GM23248 (cell line): ENCODE measurements at regions not wholly inside any gene's neighbourhood (a gene's known extent, or its start where the extent isn't known, plus 50 kb on each side); places are given as distances from the start of the nearest gene placed in this dataset.

ENCODE experiments used
- DNase-seq: peaks from one replicate; pipeline ENCODE4 v3.0.0-alpha.2; 2015
- H2AFZ ChIP-seq: fragments of 200-600 bp; sonication (generic); 2 replicates; pipeline ENCODE4 v1.6.1; 2016; ENCODE audit warnings: antibody characterized with exemption
- H3F3A ChIP-seq: fragments of 200-600 bp; sonication (generic); 2 replicates; pipeline ENCODE4 v1.6.1; 2016; ENCODE audit warnings: mild to moderate bottlenecking, antibody characterized with exemption, mixed run types; ENCODE audit not compliant: insufficient read depth
- H3K27ac ChIP-seq: fragments of 200-600 bp; sonication (generic); 2 replicates; pipeline ENCODE4 v1.5.1; 2016; ENCODE audit warnings: mild to moderate bottlenecking
- H3K27me3 ChIP-seq: fragments of 200-600 bp; sonication (generic); replicated peaks from 2 replicates; pipeline ENCODE4 v1.6.1; 2016; ENCODE audit warnings: mild to moderate bottlenecking; ENCODE audit not compliant: insufficient read depth
- H3K36me3 ChIP-seq: fragments of 200-600 bp; sonication (generic); 2 replicates; pipeline ENCODE4 v1.6.1; 2016; ENCODE audit warnings: low read depth, mild to moderate bottlenecking
- H3K4me1 ChIP-seq: fragments of 200-600 bp; sonication (generic); 2 replicates; pipeline ENCODE4 v1.6.1; 2016; ENCODE audit warnings: mild to moderate bottlenecking; ENCODE audit not compliant: insufficient read depth
- H3K4me2 ChIP-seq: fragments of 200-600 bp; sonication (generic); one replicate; pipeline ENCODE4 v1.6.1; 2016; ENCODE audit warnings: mild to moderate bottlenecking; ENCODE audit not compliant: unreplicated experiment
- H3K4me3 ChIP-seq: fragments of 200-600 bp; sonication (generic); 2 replicates; pipeline ENCODE4 v1.5.1; 2016; ENCODE audit warnings: mild to moderate bottlenecking
- H3K79me2 ChIP-seq: fragments of 200-600 bp; sonication (generic); 2 replicates; pipeline ENCODE4 v1.6.1; 2016; ENCODE audit warnings: mild to moderate bottlenecking; ENCODE audit not compliant: insufficient read depth
- H3K9ac ChIP-seq: fragments of 200-600 bp; sonication (generic); 2 replicates; pipeline ENCODE4 v1.6.1; 2016; ENCODE audit warnings: mild to moderate bottlenecking
- H3K9me2 ChIP-seq: fragments of 200-600 bp; sonication (generic); 2 replicates; pipeline ENCODE4 v1.6.1; 2016; ENCODE audit warnings: mixed run types, mild to moderate bottlenecking, moderate library complexity; ENCODE audit not compliant: insufficient read depth
- H3K9me3 ChIP-seq: fragments of 200-600 bp; sonication (generic); one replicate; pipeline ENCODE4 v1.6.1; 2017; ENCODE audit warnings: low read depth
- H4K20me1 ChIP-seq: fragments of 200-600 bp; sonication (generic); 2 replicates; pipeline ENCODE4 v1.6.0; 2016; ENCODE audit not compliant: insufficient read depth
- EZH2 ChIP-seq: fragments of 200-600 bp; sonication (generic); IDR thresholded peaks from 2 replicates; pipeline ENCODE4 v1.6.1; 2018; ENCODE audit warnings: antibody characterized with exemption, mild to moderate bottlenecking; ENCODE audit not compliant: insufficient read depth, poor library complexity, severe bottlenecking
- EZH2phosphoT487 ChIP-seq: fragments of 200-600 bp; sonication (generic); IDR thresholded peaks from 2 replicates; pipeline ENCODE4 v1.6.1; 2018; ENCODE audit warnings: antibody characterized with exemption, moderate library complexity, mild to moderate bottlenecking, low read depth; ENCODE audit not compliant: insufficient read depth
- WGBS, 2 experiments: methylation state at CpG; one replicate each; pipeline ENCODE4 v1.1.6; 2015 to 2017; ENCODE audit warnings: low lambda C conversion rate in 2 of 2, low coverage in 1 of 2; ENCODE audit errors: missing lambda C conversion rate in 2 of 2; 5-methylcytosine and 5-hydroxymethylcytosine counted together
- in situ Hi-C: fragments of 300-500 bp; cut with MboI; formaldehyde crosslinking; loops from 2 replicates; pipeline ENCODE4 v1.15.0; 2020

DNA sequence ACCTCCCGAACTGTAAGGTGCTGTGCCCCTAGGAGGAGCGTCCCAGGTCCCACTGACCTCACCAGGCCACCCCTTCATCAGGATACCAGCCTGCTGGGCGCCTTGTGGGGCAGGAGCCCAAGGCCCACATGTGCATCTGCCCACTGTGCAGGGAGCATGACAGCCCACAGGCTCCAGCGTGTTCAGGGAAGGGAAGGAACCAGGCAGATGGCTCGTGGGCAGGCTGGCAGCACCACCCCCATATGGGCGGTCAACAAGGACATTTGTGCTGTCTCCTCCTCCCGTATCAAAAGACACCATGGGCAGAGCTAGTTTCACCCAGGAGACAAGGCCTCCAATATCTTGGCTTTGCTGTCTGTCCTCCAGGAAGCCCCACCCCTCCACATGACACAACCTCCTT lies 85.5 kb upstream of the PPP1R26 start:
- no peak for DNase-seq
- Histone ChIP-seq H3K4me1 (no peaks in the 10 kb centered on the region), H3K4me3 (no peak overlapping the region), H3K27me3 (peaks cover 6% of the 10 kb centered on the region; the same call in 1 of the 2 replicates), H3K27ac (no peak overlapping the region), H2AFZ (no peak overlapping the region), H3F3A (no peaks in the 10 kb centered on the region), H4K20me1 (no peaks in the 10 kb centered on the region), H3K9me2 (no peaks in the 10 kb centered on the region), H3K9ac (no peak overlapping the region), H3K9me3 (no peaks in the 10 kb centered on the region), H3K4me2 (no peak overlapping the region), H3K79me2 (no peaks in the 10 kb centered on the region), H3K36me3 (no peaks in the 10 kb centered on the region)
- 13 to 16% methylated on average over 7 of the region's 7 CpGs for WGBS, 2 experiments
- TF ChIP-seq EZH2 (no peak), EZH2phosphoT487 (no peak)
- in situ Hi-C loops: no loop called here

DNA sequence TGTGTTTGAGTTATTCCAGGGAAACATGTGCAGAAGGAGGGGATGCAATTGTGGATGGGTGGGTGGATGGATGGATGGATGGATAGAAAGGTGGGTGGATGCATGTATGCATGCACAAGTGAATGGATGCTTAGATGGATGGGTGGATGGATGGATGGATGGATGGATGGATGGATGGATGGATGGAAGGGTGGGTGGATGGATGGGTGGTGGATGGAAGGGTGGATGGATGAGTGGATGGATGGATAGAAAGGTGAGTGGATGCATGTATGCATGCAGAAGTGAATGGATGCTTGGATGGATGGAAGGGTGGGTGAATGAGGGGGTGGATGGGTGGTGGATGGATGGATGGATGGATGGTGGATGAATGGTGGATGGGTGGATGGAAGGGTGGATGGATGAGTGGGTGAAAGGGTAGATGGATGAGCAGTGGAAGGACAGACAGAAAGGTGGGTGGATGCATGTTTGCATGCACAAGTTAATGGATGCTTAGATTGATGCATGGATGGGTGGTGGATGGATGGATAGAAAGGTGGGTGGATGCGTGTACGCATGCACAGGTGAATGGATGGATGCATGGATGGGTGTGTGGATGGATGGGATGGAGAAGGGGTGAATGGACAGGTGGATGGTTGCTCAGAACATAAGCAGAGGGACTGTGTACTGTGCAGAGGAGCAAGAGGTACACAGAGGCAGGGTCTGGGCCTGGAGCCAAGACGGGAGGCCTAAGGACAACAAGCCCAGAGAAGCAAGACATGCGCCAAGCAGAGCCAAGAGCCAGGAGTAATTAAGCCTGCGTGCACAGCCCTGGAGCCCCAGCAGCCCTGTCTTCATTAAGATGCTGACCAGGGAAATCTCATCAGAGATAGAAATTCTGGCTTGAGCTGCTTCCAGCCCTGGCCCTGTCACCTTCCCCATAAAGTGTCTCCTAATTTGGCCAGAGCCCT lies 84.6 kb upstream of the PPP1R26 start:
- in situ Hi-C loops: no loop called here
- Histone ChIP-seq H3K9me3 (no peaks in the 10 kb centered on the region), H3K9me2 (no peaks in the 10 kb centered on the region), H3K4me1 (no peaks in the 10 kb centered on the region), H3K4me2 (no peak overlapping the region), H3K9ac (no peak overlapping the region), H3F3A (no peaks in the 10 kb centered on the region), H3K79me2 (no peaks in the 10 kb centered on the region), H3K4me3 (no peak overlapping the region), H3K27me3 (peaks cover 6% of the 10 kb centered on the region; the same call in 1 of the 2 replicates), H3K36me3 (no peaks in the 10 kb centered on the region), H4K20me1 (no peaks in the 10 kb centered on the region), H2AFZ (no peak overlapping the region), H3K27ac (no peak overlapping the region)
- no peak for TF ChIP-seq EZH2
- TF ChIP-seq EZH2phosphoT487: no peak
- no peak for DNase-seq
- WGBS, 2 experiments: 38 to 48% methylated on average over 5 of the region's 5 CpGs

DNA sequence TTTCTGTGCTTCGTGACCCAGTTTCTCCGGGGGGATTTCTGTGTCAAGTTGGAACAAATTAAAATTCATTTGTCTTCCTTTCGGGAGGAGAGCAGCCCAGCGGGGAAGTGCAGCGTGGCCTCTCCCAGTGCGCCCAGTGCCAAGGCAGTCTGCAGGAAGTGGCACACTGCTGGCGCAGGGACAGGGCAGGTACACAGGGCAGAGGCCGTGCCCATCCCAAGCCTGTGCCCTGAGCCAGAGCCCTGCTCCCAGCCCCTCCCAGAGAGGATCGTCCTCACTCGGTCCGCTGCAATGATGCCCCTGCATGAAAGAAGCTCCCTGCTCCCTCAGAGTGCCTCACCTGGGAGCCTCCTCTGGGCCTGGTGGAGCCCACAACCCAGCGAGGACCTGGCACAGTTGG lies 82.4 kb upstream of the PPP1R26 start:
- in situ Hi-C loops: no loop called here

DNA sequence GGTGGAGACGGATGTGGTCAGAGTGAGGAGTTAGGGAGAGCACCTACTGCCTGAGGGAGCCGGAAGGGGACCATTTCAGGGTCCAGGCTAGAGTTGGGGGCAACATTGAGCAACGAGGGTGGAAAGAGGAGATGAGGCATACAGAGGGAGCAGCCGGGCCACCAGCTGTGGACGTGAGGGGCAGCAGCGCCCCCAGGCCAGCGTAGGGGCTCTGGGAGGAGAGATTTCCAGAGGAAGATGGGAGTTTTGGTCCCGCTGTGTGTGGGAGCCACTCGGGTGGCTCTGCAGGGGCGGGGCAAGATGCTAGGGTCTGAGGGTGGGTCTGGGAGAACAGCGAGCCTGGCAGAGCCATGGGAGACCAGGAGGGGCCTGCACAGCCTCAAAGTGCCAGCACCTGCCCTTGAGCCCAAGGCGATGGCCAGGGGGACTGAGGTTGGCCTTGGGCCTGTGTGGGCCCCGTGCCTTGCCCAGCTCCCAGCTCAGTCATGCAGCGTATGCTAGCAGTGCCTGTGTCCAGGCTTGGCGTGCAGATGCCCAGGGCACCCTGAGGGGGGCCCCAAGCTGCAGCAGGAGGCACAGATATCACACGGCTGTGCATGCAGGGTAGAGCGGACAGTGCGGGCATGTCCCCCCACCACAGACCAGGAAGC lies 80.5 kb upstream of the PPP1R26 start:
- in situ Hi-C loops: no loop called here
- no peaks in the 10 kb centered on the region for H3K79me2 ChIP-seq
- DNase-seq: no peak
- H3K36me3 ChIP-seq: no peaks in the 10 kb centered on the region
- H3K9me2 ChIP-seq: no peaks in the 10 kb centered on the region
- H3K4me2 ChIP-seq: no peak overlapping the region
- TF ChIP-seq EZH2: no peak
- no peak for TF ChIP-seq EZH2phosphoT487
- 0 out of 2 replicates have a peak, but pooled peaks cover 5% of the 10 kb centered on the region for H3K27me3 ChIP-seq
- no peak overlapping the region for H3K9ac ChIP-seq
- no peaks in the 10 kb centered on the region for H3F3A ChIP-seq
- H3K27ac ChIP-seq: no peak overlapping the region
- 36 to 47% methylated on average over 14 to 18 of the region's 18 CpGs for WGBS, 2 experiments
- H4K20me1 ChIP-seq: no peaks in the 10 kb centered on the region
- no peak overlapping the region for H2AFZ ChIP-seq
- H3K4me3 ChIP-seq: no peak overlapping the region
- H3K9me3 ChIP-seq: no peaks in the 10 kb centered on the region
- H3K4me1 ChIP-seq: no peaks in the 10 kb centered on the region

More for the DNA sequence above, 82.4 kb upstream of the PPP1R26 start:
- no peaks in the 10 kb centered on the region for H3K4me1 ChIP-seq
- H3K27ac ChIP-seq: no peak overlapping the region
- no peak overlapping the region for H3K4me3 ChIP-seq
- DNase-seq: no peak
- H3K27me3 ChIP-seq: 0 out of 2 replicates have a peak, but pooled peaks cover 5% of the 10 kb centered on the region
- H3F3A ChIP-seq: no peaks in the 10 kb centered on the region
- H3K36me3 ChIP-seq: no peaks in the 10 kb centered on the region
- H3K9me2 ChIP-seq: no peaks in the 10 kb centered on the region
- TF ChIP-seq EZH2: no peak
- no peak for TF ChIP-seq EZH2phosphoT487
- no peaks in the 10 kb centered on the region for H3K79me2 ChIP-seq
- H3K9ac ChIP-seq: no peak overlapping the region
- H3K4me2 ChIP-seq: no peak overlapping the region
- H3K9me3 ChIP-seq: no peaks in the 10 kb centered on the region
- no peak overlapping the region for H2AFZ ChIP-seq
- no peaks in the 10 kb centered on the region for H4K20me1 ChIP-seq
- 71 to 74% methylated on average over 12 of the region's 12 CpGs for WGBS, 2 experiments
